ENCODE measurements at regions not wholly inside any gene's neighbourhood (a gene's known extent, or its start where the extent isn't known, plus 50 kb on each side); places are given as distances from the start of the nearest gene placed in this dataset.

DNA sequence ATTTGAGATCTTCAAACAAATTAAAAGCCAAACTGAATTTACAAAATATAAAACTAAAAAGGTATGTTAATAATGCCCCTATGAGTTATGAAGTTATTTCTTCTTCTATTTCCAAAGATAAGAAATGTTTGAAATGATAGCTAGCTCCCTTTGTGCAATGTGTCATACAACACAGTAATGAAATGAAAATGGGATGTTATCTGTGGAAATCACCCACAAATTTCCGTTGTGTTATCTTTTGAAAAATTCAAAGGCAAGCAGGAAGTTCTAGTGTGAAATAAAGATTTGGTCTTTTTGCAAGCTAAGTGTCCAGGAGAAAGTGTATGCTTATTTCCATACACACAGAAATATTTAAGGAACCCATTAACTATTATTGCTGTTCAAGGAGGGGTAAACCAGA lies 375.3 kb upstream of the PRR16 start:
- Histone ChIP-seq H3K4me3 (no peak overlapping the region), H3K27me3 (no peaks in the 10 kb centered on the region), H3K27ac (no peak overlapping the region), H3K36me3 (no peaks in the 10 kb centered on the region), H3K9me3 (no peaks in the 10 kb centered on the region), H3K4me1 (peaks cover 0 to 5% (median 0%) of the 10 kb centered on the region in 4 donors)
- no peak for DNase-seq
- no peak for TF ChIP-seq POLR2A (IDR thresholded peaks at IDR 0.05)
- TF ChIP-seq, protein P1, sequence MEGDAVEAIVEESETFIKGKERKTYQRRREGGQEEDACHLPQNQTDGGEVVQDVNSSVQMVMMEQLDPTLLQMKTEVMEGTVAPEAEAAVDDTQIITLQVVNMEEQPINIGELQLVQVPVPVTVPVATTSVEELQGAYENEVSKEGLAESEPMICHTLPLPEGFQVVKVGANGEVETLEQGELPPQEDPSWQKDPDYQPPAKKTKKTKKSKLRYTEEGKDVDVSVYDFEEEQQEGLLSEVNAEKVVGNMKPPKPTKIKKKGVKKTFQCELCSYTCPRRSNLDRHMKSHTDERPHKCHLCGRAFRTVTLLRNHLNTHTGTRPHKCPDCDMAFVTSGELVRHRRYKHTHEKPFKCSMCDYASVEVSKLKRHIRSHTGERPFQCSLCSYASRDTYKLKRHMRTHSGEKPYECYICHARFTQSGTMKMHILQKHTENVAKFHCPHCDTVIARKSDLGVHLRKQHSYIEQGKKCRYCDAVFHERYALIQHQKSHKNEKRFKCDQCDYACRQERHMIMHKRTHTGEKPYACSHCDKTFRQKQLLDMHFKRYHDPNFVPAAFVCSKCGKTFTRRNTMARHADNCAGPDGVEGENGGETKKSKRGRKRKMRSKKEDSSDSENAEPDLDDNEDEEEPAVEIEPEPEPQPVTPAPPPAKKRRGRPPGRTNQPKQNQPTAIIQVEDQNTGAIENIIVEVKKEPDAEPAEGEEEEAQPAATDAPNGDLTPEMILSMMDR (IDR thresholded peaks at IDR 0.05): no peak
- no peak for TF ChIP-seq EP300 (IDR thresholded peaks at IDR 0.05)
- no peak for TF ChIP-seq POLR2AphosphoS5 (IDR thresholded peaks at IDR 0.05)
- WGBS, 5 donors: 12 to 39% (median 22%) methylated on average over 1 of the region's 1 CpG
- intact Hi-C loops (cut with DNase I; ENCODE audit: low total_unique reads): no loop called here

DNA sequence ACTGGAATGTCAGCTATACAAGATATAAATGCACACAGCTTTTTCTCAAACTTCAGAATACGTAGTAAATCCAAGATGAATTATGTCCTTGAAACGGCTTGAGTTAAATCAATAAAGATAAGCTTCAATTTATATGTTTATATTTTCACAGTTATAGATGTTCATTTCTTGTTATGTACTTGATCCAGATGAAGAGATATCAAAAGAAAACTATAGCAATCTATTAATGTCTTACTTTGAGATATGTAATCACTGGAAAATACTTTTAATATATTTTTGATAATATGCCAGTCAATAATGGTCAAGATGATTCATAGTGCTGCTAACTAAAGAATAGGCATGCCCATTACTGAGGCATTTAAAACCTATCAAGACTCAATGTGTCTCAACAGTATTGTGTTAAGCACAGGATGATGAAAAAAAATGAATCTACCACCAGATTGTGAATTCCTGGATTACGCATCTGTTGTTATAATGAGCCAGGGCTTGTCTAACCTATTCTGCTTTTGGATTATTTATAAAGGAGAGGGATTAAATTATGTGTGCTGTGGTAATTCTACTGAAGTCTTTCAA lies 372.6 kb upstream of the PRR16 start:
- intact Hi-C loops (cut with DNase I; ENCODE audit: low total_unique reads): no loop called here
- Histone ChIP-seq H3K36me3 (no peaks in the 10 kb centered on the region), H3K27ac (no peak overlapping the region), H3K27me3 (no peaks in the 10 kb centered on the region), H3K4me3 (no peak overlapping the region), H3K9me3 (no peaks in the 10 kb centered on the region), H3K4me1 (peaks cover 0 to 11% (median 3%) of the 10 kb centered on the region in 4 donors)
- WGBS, 5 donors: 32 to 46% (median 35%) methylated on average over 3 of the region's 3 CpGs
- DNase-seq: no peak
- TF ChIP-seq EP300 (IDR thresholded peaks at IDR 0.05): no peak
- TF ChIP-seq POLR2AphosphoS5 (IDR thresholded peaks at IDR 0.05): no peak
- TF ChIP-seq, protein P1 (IDR thresholded peaks at IDR 0.05): no peak
- TF ChIP-seq POLR2A (IDR thresholded peaks at IDR 0.05): no peak

DNA sequence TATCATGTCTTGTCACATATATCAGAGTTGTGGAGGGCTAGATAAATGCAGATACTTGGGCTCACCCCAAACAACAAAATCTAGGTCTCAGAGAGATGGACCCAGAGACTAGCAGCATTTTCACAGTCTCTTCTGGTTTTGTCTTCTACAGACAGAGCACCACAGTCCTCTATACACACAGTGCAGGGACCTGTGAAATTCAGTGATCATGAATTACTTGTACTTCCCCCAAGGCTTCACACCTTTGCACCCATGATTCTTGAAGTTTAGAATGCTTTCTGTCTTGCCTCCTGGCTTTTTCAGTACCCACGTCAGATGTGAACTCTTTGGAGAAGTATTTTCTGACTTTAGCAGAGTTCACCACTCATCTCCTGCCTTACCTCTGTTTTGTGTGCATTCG lies 371.5 kb upstream of the PRR16 start:
- no peak for DNase-seq
- TF ChIP-seq EP300 (IDR thresholded peaks at IDR 0.05) (no peak), POLR2AphosphoS5 (IDR thresholded peaks at IDR 0.05) (no peak), POLR2A (IDR thresholded peaks at IDR 0.05) (no peak)
- TF ChIP-seq, protein P1 (IDR thresholded peaks at IDR 0.05): no peak
- H3K4me3 ChIP-seq: no peak overlapping the region
- no peak overlapping the region for H3K27ac ChIP-seq
- no peaks in the 10 kb centered on the region for H3K36me3 ChIP-seq
- peaks cover 0 to 14% (median 6%) of the 10 kb centered on the region in 4 donors for H3K4me1 ChIP-seq
- no peaks in the 10 kb centered on the region for H3K9me3 ChIP-seq
- 76 to 89% (median 85%) methylated on average over 2 of the region's 2 CpGs for WGBS, 5 donors
- H3K27me3 ChIP-seq: no peaks in the 10 kb centered on the region
- intact Hi-C loops (cut with DNase I; ENCODE audit: low total_unique reads): no loop called here

DNA sequence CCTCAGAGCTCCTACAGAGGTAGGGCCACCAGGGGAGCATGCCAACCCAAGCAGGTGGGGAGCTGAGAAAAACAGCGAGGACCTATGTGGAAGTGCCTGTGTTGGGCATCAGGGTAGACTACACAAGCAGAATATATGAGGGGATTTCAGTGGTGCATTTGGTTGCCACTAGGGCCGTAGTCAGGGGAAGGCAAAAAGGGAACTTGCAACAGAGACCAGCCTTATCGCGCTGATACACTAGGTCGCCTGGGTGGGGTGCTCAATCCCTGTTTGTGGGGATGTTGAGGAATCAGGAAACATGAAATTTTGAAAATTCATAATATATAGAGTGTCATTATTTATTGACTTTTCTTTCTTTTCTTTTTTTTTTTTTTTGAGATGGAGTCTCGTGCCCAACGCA lies 370.9 kb upstream of the PRR16 start:
- Histone ChIP-seq H3K27me3 (no peaks in the 10 kb centered on the region), H3K27ac (no peak overlapping the region), H3K4me1 (peaks cover 0 to 14% (median 6%) of the 10 kb centered on the region in 4 donors), H3K4me3 (no peak overlapping the region), H3K9me3 (no peaks in the 10 kb centered on the region), H3K36me3 (no peaks in the 10 kb centered on the region)
- TF ChIP-seq, protein P1 (IDR thresholded peaks at IDR 0.05): no peak
- no peak for TF ChIP-seq POLR2A (IDR thresholded peaks at IDR 0.05)
- no peak for TF ChIP-seq EP300 (IDR thresholded peaks at IDR 0.05)
- no peak for TF ChIP-seq POLR2AphosphoS5 (IDR thresholded peaks at IDR 0.05)
- intact Hi-C loops (cut with DNase I; ENCODE audit: low total_unique reads): no loop called here
- WGBS, 5 donors: 78 to 90% (median 85%) methylated on average over 7 of the region's 7 CpGs
- DNase-seq: no peak
